Transverse colon (tissue), 4 donors: ENCODE measurements at regions not wholly inside any gene's neighbourhood (a gene's known extent, or its start where the extent isn't known, plus 50 kb on each side); places are given as distances from the start of the nearest gene placed in this dataset.

ENCODE experiments used
- CTCF ChIP-seq, 5 experiments: fragments of 200-600 bp in 3 of 5; fragments of 450-650 bp in 2 of 5; sonication (generic) in 3 of 5; IDR thresholded peaks; 1 replicate in 2 of 5; 2 replicates in 3 of 5; pipeline ENCODE4 v1.5.1; 2016 to 2017; ENCODE audit warnings: antibody characterized with exemption in 5 of 5, inconsistent platforms in 3 of 5, mild to moderate bottlenecking in 2 of 5, moderate library complexity in 1 of 5
- EP300 ChIP-seq: sonication (generic); formaldehyde crosslinking; IDR thresholded peaks from one replicate; pipeline ENCODE4 v1.6.1; 2017; ENCODE audit warnings: antibody characterized with exemption, low read depth
- POLR2A ChIP-seq: fragments of 450-650 bp; IDR thresholded peaks from one replicate; pipeline ENCODE4 v1.6.1; 2016; ENCODE audit warnings: antibody characterized with exemption, mild to moderate bottlenecking, moderate library complexity
- POLR2AphosphoS5 ChIP-seq, 3 donors: sonication (generic); formaldehyde crosslinking; IDR thresholded peaks; one replicate each; pipeline ENCODE4 v1.6.1; 2016; ENCODE audit warnings: antibody characterized with exemption in 3 of 3

GRCh38 chr10:53697038-53697437 is 924.5 kb upstream of the MBL2 start:
- no peak for TF ChIP-seq CTCF (IDR thresholded peaks at IDR 0.05)
- no peak for TF ChIP-seq POLR2AphosphoS5 (IDR thresholded peaks at IDR 0.05)
- no peak for TF ChIP-seq POLR2A
- TF ChIP-seq EP300, result no peak
